Anterior cingulate cortex (tissue), 58 donors: ENCODE measurements at regions not wholly inside any gene's neighbourhood (a gene's known extent, or its start where the extent isn't known, plus 50 kb on each side); places are given as distances from the start of the nearest gene placed in this dataset.

Experiments used
- DNase-seq, 58 donors: peaks; one replicate each; lab custom pipeline; 2025; lab: John Stamatoyannopoulos, UW

GRCh38 chr6:23445157-23445710 is 680.8 kb upstream of the NRSN1 start:
- DNase-seq: no peak

- DNase-seq: peak in 7 of 58 donors; percentile 0 to 56 (median 2)
These were observed 679.5 kb upstream of the NRSN1 start for GRCh38 chr6:23446469-23446967.

- no peak for DNase-seq
These were observed 678.3 kb upstream of the NRSN1 start for GRCh38 chr6:23447731-23448130.

- DNase-seq: no peak
These were observed 677.7 kb upstream of the NRSN1 start for GRCh38 chr6:23448281-23448680.

GRCh38 chr6:23454080-23454976 is 671.7 kb upstream of the NRSN1 start:
- DNase-seq: no peak

GRCh38 chr6:23455754-23456153 is 670.3 kb upstream of the NRSN1 start:
- DNase-seq: no peak

- no peak for DNase-seq
These were observed 669.6 kb upstream of the NRSN1 start for GRCh38 chr6:23456396-23456795.

GRCh38 chr6:23457321-23457720 is 668.7 kb upstream of the NRSN1 start:
- DNase-seq: no peak

- no peak for DNase-seq
These were observed 660.1 kb upstream of the NRSN1 start for GRCh38 chr6:23465912-23466311.

GRCh38 chr6:23477586-23477985 is 648.4 kb upstream of the NRSN1 start:
- no peak for DNase-seq

- DNase-seq: no peak
These were observed 647.7 kb upstream of the NRSN1 start for GRCh38 chr6:23478312-23478711.

GRCh38 chr6:23483896-23484295 is 642.1 kb upstream of the NRSN1 start:
- DNase-seq: no peak

- DNase-seq: no peak
These were observed 631.6 kb upstream of the NRSN1 start for GRCh38 chr6:23494367-23494766.

- DNase-seq: no peak
These were observed 628.0 kb upstream of the NRSN1 start for GRCh38 chr6:23498013-23498412.

GRCh38 chr6:23499549-23499948 is 626.5 kb upstream of the NRSN1 start:
- no peak for DNase-seq

GRCh38 chr6:23503173-23503572 is 622.8 kb upstream of the NRSN1 start:
- DNase-seq: no peak

GRCh38 chr6:23505026-23505425 is 621.0 kb upstream of the NRSN1 start:
- DNase-seq: no peak

GRCh38 chr6:23510778-23511510 is 615.1 kb upstream of the NRSN1 start:
- DNase-seq: no peak

GRCh38 chr6:23511817-23512216 is 614.2 kb upstream of the NRSN1 start:
- no peak for DNase-seq

- DNase-seq: no peak
These were observed 607.7 kb upstream of the NRSN1 start for GRCh38 chr6:23518294-23518693.
